ENCODE measurements at regions not wholly inside any gene's neighbourhood (a gene's known extent, or its start where the extent isn't known, plus 50 kb on each side); places are given as distances from the start of the nearest gene placed in this dataset.
"Not testable (repeated sequence)": the region's sequence is repeated elsewhere in the genome, so short reads cannot be mapped to it uniquely, and the experiment has no call there.

GRCh38 chr12:39671898-39672875 is 52.6 kb upstream of the ABCD2 start:
- no peak overlapping the region for H3K4me3 ChIP-seq (ENCODE audit: control insufficient read depth, low read depth, low read length)
- TF ChIP-seq CTCF (IDR thresholded peaks at IDR 0.05; ENCODE audit: control insufficient read depth, insufficient read depth, low read depth, low read length, missing control alignments) = no peak
- DNase-seq (ENCODE audit: low read depth) = no peak

- DNase-seq (ENCODE audit: low read depth); H3K4me3 ChIP-seq (ENCODE audit: control insufficient read depth, low read depth, low read length): not testable (repeated sequence)
Measured at GRCh38 chr12:39669539-39669938, 49.9 kb upstream of the ABCD2 start.

All from AG09309 (cell line).